HEK293 (cell line): ENCODE measurements at regions not wholly inside any gene's neighbourhood (a gene's known extent, or its start where the extent isn't known, plus 50 kb on each side); places are given as distances from the start of the nearest gene placed in this dataset.

Experiments used
- GLI4 ChIP-seq: fragments of 450-650 bp; formaldehyde crosslinking; IDR thresholded peaks from 2 replicates; pipeline ENCODE4 v1.5.1; 2016; ENCODE audit warnings: missing biosample characterization, missing genetic modification characterization
- KLF7 ChIP-seq: fragments of 450-650 bp; formaldehyde crosslinking; IDR thresholded peaks from 2 replicates; pipeline ENCODE4 v1.5.1; 2016; ENCODE audit warnings: missing biosample characterization, missing genetic modification characterization, borderline replicate concordance
- ZNF16 ChIP-seq: fragments of 450-650 bp; formaldehyde crosslinking; IDR thresholded peaks from 2 replicates; pipeline ENCODE4 v1.5.1; 2016; ENCODE audit warnings: low read depth, missing biosample characterization, missing genetic modification characterization
- ZNF311 ChIP-seq: fragments of 450-650 bp; formaldehyde crosslinking; IDR thresholded peaks from 2 replicates; pipeline ENCODE4 v1.5.1; 2017; ENCODE audit warnings: missing biosample characterization, missing genetic modification characterization, borderline replicate concordance
- ZNF529 ChIP-seq: fragments of 450-650 bp; formaldehyde crosslinking; IDR thresholded peaks from 2 replicates; pipeline ENCODE4 v1.5.1; 2017; ENCODE audit warnings: missing genetic modification characterization, missing biosample characterization; ENCODE audit not compliant: insufficient replicate concordance
- ZNF610 ChIP-seq: fragments of 450-650 bp; formaldehyde crosslinking; IDR thresholded peaks from 2 replicates; pipeline ENCODE4 v1.5.1; 2016; ENCODE audit warnings: missing biosample characterization, missing genetic modification characterization, borderline replicate concordance
- ZNF658 ChIP-seq: fragments of 450-650 bp; formaldehyde crosslinking; IDR thresholded peaks from 2 replicates; pipeline ENCODE4; 2016; ENCODE audit warnings: missing biosample characterization, missing genetic modification characterization
- ZNF670 ChIP-seq: fragments of 450-650 bp; formaldehyde crosslinking; IDR thresholded peaks from 2 replicates; pipeline ENCODE4 v1.5.1; 2016; ENCODE audit warnings: missing biosample characterization, missing genetic modification characterization, low read depth
- ZNF837 ChIP-seq: fragments of 450-650 bp; formaldehyde crosslinking; IDR thresholded peaks from 2 replicates; pipeline ENCODE4 v1.5.1; 2016; ENCODE audit warnings: missing biosample characterization, missing genetic modification characterization
- TF ChIP-seq, protein P1 (sequence below): fragments of 450-650 bp; formaldehyde crosslinking; IDR thresholded peaks from 2 replicates; pipeline ENCODE4 v1.5.1; 2016; ENCODE audit warnings: missing biosample characterization, missing genetic modification characterization
- TF ChIP-seq, protein P2 (sequence below): fragments of 450-650 bp; formaldehyde crosslinking; IDR thresholded peaks from 2 replicates; pipeline ENCODE4 v1.5.1; 2016; ENCODE audit warnings: missing biosample characterization, missing genetic modification characterization
- TF ChIP-seq, protein P3 (sequence below): fragments of 450-650 bp; formaldehyde crosslinking; conservative IDR thresholded peaks from 2 replicates; pipeline ENCODE4 v1.5.1; 2016; ENCODE audit warnings: low read depth, missing biosample characterization, missing genetic modification characterization
- TF ChIP-seq, protein P4 (sequence below): fragments of 450-650 bp; formaldehyde crosslinking; IDR thresholded peaks from 2 replicates; pipeline ENCODE4 v1.5.1; 2016; ENCODE audit warnings: missing biosample characterization, missing genetic modification characterization
- TF ChIP-seq, protein P5 (sequence below): fragments of 450-650 bp; formaldehyde crosslinking; IDR thresholded peaks from 2 replicates; pipeline ENCODE4 v1.5.1; 2016; ENCODE audit warnings: missing biosample characterization, missing genetic modification characterization, low read depth

DNA sequence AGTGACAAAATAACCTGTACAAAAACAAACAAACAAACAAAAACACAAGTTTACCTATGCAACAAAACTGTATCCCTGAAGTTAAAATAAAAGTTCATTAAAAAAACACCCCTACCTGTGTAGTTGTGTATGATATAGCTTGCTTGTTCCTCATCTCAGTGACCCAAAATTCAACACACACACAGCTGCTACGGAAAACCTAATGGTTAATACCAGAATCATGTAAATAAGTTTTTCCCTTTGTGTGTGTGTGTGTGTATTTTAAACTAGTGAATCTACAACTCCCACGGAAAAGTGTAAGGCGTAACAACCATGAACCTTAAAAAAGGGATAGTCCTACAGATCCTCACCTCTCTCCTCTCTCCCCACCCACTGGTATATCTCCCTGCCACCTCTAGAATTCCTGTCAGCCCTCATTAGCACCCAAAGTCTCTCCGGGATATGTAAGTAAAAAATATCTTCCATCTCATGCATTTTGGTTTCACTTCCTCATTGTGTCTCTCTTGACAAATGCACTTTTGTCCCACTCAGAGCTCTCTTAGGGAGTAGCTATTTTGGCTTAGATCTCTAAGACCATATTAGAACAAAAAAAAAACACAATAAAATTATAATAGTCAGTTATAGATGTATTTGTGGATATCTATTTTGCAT, 2236.5 kb downstream of the PCDH9 start (continued):
- TF ChIP-seq, protein P1, sequence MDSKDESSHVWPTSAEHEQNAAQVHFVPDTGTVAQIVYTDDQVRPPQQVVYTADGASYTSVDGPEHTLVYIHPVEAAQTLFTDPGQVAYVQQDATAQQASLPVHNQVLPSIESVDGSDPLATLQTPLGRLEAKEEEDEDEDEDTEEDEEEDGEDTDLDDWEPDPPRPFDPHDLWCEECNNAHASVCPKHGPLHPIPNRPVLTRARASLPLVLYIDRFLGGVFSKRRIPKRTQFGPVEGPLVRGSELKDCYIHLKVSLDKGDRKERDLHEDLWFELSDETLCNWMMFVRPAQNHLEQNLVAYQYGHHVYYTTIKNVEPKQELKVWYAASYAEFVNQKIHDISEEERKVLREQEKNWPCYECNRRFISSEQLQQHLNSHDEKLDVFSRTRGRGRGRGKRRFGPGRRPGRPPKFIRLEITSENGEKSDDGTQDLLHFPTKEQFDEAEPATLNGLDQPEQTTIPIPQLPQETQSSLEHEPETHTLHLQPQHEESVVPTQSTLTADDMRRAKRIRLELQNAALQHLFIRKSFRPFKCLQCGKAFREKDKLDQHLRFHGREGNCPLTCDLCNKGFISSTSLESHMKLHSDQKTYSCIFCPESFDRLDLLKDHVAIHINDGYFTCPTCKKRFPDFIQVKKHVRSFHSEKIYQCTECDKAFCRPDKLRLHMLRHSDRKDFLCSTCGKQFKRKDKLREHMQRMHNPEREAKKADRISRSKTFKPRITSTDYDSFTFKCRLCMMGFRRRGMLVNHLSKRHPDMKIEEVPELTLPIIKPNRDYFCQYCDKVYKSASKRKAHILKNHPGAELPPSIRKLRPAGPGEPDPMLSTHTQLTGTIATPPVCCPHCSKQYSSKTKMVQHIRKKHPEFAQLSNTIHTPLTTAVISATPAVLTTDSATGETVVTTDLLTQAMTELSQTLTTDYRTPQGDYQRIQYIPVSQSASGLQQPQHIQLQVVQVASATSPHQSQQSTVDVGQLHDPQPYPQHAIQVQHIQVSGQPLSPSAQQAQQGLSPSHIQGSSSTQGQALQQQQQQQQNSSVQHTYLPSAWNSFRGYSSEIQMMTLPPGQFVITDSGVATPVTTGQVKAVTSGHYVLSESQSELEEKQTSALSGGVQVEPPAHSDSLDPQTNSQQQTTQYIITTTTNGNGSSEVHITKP (tag by site-specific recombination): no peak
- TF ChIP-seq KLF7: no peak
- no peak for TF ChIP-seq ZNF311 (tag by site-specific recombination)
- no peak for TF ChIP-seq ZNF837 (tag by site-specific recombination)
- no peak for TF ChIP-seq ZNF529
- TF ChIP-seq, protein P2, sequence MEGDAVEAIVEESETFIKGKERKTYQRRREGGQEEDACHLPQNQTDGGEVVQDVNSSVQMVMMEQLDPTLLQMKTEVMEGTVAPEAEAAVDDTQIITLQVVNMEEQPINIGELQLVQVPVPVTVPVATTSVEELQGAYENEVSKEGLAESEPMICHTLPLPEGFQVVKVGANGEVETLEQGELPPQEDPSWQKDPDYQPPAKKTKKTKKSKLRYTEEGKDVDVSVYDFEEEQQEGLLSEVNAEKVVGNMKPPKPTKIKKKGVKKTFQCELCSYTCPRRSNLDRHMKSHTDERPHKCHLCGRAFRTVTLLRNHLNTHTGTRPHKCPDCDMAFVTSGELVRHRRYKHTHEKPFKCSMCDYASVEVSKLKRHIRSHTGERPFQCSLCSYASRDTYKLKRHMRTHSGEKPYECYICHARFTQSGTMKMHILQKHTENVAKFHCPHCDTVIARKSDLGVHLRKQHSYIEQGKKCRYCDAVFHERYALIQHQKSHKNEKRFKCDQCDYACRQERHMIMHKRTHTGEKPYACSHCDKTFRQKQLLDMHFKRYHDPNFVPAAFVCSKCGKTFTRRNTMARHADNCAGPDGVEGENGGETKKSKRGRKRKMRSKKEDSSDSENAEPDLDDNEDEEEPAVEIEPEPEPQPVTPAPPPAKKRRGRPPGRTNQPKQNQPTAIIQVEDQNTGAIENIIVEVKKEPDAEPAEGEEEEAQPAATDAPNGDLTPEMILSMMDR: no peak
- no peak for TF ChIP-seq ZNF670 (tag by site-specific recombination)
- TF ChIP-seq ZNF610 (tag by site-specific recombination): no peak
- no peak for TF ChIP-seq ZNF16 (tag by site-specific recombination)
- TF ChIP-seq ZNF658 (tag by site-specific recombination): no peak
- TF ChIP-seq, protein P3, sequence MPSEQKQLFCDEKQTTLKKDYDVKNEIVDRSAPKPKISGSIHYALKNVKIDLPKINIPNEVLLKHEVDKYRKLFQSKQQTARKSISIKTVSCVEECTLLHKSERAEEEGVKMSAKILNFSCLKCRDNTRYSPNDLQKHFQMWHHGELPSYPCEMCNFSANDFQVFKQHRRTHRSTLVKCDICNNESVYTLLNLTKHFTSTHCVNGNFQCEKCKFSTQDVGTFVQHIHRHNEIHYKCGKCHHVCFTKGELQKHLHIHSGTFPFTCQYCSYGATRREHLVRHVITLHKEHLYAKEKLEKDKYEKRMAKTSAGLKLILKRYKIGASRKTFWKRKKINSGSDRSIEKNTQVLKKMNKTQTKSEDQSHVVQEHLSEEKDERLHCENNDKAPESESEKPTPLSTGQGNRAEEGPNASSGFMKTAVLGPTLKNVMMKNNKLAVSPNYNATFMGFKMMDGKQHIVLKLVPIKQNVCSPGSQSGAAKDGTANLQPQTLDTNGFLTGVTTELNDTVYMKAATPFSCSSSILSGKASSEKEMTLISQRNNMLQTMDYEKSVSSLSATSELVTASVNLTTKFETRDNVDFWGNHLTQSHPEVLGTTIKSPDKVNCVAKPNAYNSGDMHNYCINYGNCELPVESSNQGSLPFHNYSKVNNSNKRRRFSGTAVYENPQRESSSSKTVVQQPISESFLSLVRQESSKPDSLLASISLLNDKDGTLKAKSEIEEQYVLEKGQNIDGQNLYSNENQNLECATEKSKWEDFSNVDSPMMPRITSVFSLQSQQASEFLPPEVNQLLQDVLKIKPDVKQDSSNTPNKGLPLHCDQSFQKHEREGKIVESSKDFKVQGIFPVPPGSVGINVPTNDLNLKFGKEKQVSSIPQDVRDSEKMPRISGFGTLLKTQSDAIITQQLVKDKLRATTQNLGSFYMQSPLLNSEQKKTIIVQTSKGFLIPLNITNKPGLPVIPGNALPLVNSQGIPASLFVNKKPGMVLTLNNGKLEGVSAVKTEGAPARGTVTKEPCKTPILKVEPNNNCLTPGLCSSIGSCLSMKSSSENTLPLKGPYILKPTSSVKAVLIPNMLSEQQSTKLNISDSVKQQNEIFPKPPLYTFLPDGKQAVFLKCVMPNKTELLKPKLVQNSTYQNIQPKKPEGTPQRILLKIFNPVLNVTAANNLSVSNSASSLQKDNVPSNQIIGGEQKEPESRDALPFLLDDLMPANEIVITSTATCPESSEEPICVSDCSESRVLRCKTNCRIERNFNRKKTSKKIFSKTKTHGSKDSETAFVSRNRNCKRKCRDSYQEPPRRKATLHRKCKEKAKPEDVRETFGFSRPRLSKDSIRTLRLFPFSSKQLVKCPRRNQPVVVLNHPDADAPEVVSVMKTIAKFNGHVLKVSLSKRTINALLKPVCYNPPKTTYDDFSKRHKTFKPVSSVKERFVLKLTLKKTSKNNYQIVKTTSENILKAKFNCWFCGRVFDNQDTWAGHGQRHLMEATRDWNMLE: no peak
- TF ChIP-seq, protein P4, sequence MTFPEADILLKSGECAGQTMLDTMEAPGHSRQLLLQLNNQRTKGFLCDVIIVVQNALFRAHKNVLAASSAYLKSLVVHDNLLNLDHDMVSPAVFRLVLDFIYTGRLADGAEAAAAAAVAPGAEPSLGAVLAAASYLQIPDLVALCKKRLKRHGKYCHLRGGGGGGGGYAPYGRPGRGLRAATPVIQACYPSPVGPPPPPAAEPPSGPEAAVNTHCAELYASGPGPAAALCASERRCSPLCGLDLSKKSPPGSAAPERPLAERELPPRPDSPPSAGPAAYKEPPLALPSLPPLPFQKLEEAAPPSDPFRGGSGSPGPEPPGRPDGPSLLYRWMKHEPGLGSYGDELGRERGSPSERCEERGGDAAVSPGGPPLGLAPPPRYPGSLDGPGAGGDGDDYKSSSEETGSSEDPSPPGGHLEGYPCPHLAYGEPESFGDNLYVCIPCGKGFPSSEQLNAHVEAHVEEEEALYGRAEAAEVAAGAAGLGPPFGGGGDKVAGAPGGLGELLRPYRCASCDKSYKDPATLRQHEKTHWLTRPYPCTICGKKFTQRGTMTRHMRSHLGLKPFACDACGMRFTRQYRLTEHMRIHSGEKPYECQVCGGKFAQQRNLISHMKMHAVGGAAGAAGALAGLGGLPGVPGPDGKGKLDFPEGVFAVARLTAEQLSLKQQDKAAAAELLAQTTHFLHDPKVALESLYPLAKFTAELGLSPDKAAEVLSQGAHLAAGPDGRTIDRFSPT (tag by site-specific recombination): no peak
- no peak for TF ChIP-seq GLI4 (tag by site-specific recombination)
- TF ChIP-seq, protein P5, sequence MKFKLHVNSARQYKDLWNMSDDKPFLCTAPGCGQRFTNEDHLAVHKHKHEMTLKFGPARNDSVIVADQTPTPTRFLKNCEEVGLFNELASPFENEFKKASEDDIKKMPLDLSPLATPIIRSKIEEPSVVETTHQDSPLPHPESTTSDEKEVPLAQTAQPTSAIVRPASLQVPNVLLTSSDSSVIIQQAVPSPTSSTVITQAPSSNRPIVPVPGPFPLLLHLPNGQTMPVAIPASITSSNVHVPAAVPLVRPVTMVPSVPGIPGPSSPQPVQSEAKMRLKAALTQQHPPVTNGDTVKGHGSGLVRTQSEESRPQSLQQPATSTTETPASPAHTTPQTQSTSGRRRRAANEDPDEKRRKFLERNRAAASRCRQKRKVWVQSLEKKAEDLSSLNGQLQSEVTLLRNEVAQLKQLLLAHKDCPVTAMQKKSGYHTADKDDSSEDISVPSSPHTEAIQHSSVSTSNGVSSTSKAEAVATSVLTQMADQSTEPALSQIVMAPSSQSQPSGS (tag by site-specific recombination): no peak
- TF ChIP-seq, all 188 proteins: peak for 0
